ENCODE measurements at regions not wholly inside any gene's neighbourhood (a gene's known extent, or its start where the extent isn't known, plus 50 kb on each side); places are given as distances from the start of the nearest gene placed in this dataset.

DNA sequence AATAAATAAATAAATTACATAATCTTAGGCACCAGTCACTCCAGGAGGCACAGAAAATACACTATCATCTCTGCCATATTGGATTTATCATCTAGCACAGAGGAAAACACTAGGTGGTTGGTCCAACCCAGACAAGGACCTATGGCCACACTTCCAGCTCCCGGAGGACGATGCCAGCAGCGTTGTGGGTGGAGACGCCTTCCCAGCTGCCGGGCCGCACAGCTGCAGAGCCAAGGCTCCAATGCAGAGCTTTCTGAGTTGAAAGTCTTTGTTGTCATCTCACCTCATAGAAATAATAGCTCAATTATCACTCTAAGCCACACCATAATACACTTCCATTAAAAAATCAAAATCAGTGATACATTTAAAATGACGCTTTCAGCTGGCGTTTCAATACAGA is 457.1 kb upstream of the SALL3 start:
- TF ChIP-seq POLR2A (IDR thresholded peaks at IDR 0.05): no peak
- TF ChIP-seq, protein P1, sequence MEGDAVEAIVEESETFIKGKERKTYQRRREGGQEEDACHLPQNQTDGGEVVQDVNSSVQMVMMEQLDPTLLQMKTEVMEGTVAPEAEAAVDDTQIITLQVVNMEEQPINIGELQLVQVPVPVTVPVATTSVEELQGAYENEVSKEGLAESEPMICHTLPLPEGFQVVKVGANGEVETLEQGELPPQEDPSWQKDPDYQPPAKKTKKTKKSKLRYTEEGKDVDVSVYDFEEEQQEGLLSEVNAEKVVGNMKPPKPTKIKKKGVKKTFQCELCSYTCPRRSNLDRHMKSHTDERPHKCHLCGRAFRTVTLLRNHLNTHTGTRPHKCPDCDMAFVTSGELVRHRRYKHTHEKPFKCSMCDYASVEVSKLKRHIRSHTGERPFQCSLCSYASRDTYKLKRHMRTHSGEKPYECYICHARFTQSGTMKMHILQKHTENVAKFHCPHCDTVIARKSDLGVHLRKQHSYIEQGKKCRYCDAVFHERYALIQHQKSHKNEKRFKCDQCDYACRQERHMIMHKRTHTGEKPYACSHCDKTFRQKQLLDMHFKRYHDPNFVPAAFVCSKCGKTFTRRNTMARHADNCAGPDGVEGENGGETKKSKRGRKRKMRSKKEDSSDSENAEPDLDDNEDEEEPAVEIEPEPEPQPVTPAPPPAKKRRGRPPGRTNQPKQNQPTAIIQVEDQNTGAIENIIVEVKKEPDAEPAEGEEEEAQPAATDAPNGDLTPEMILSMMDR (IDR thresholded peaks at IDR 0.05): no peak
